HCT116 (cell line): ENCODE measurements at regions not wholly inside any gene's neighbourhood (a gene's known extent, or its start where the extent isn't known, plus 50 kb on each side); places are given as distances from the start of the nearest gene placed in this dataset.

ENCODE experiments used
- ATAC-seq: fragments of 200-7000 bp; cut with Tn5 transposase; 2 replicates; pipeline ENCODE4 v1.9.1; 2020; ENCODE audit warnings: mild to moderate bottlenecking, moderate library complexity
- BruUV-seq: library from RNA; stranded (reverse); fragments of 400-500 nt; replicated peaks from 2 replicates; lab custom pipeline; 2021; lab: Mats Ljungman, UMichigan
- CTCF ChIA-PET: fragments of 300-600 bp; sonication (Branson Sonifier 250); formaldehyde crosslinking; loops from one replicate; lab custom pipeline; 2021; ENCODE audit warnings: antibody characterized with exemption; lab: Charles Lee
- POLR2A ChIA-PET: fragments of 300-600, 350-600 bp; sonication (Branson Sonifier 250); formaldehyde crosslinking; loops from one replicate; lab custom pipeline; 2021; ENCODE audit warnings: antibody characterized with exemption; lab: Charles Lee
- RAD21 ChIA-PET, 2 experiments: fragments of 300-600 bp; sonication (Branson Sonifier 250); formaldehyde crosslinking; loops; one replicate each; lab custom pipeline; 2023; ENCODE audit warnings: low total read pairs in 2 of 2; ENCODE audit not compliant: uncharacterized antibody in 2 of 2, unreplicated experiment in 2 of 2, low non-redundant PET in 1 of 2; lab: Charles Lee
- DNase-seq: peaks from one replicate; pipeline ENCODE4 v3.0.0-alpha.2; 2010; ENCODE audit warnings: low read depth, low spot score
- H2AFZ ChIP-seq: fragments of 200-600 bp; shearing (Covaris generic), sonication (generic); 2 replicates; pipeline ENCODE4 v1.6.1; 2017; ENCODE audit warnings: low read depth, mixed run types, mixed read lengths, antibody characterized with exemption, low read length; ENCODE audit not compliant: poor library complexity, severe bottlenecking
- H3K27ac ChIP-seq: 2 replicates; pipeline ENCODE4 v1.5.1; 2012; ENCODE audit warnings: low read depth, low read length
- H3K27me3 ChIP-seq: fragments of 200-600 bp; sonication (generic); 2 replicates; pipeline ENCODE4 v1.6.1; 2016; ENCODE audit warnings: mixed run types, low read length, mixed read lengths; ENCODE audit not compliant: insufficient read depth
- H3K36me3 ChIP-seq, 2 experiments: fragments of 200-500 bp in 1 of 2; fragments of 200-600 bp in 1 of 2; sonication (Bioruptor generic) in 1 of 2; sonication (generic) in 1 of 2; 2 replicates each; pipeline versions ENCODE4 v1.5.1 to v1.6.1; 2014 to 2016; ENCODE audit warnings: low read length in 2 of 2, inconsistent platforms in 1 of 2, mixed read lengths in 1 of 2, mixed run types in 1 of 2; ENCODE audit not compliant: insufficient read depth in 2 of 2, control insufficient read depth in 1 of 2
- H3K4me1 ChIP-seq, 2 experiments: fragments of 200-600 bp in 1 of 2; sonication (generic) in 1 of 2; 2 replicates each; pipeline versions ENCODE4 v1.5.1 to v1.6.1; 2012 to 2017; ENCODE audit warnings: low read length in 2 of 2, inconsistent platforms in 1 of 2, mild to moderate bottlenecking in 1 of 2, mixed read lengths in 1 of 2, mixed run types in 1 of 2, moderate library complexity in 1 of 2; ENCODE audit not compliant: insufficient read depth in 2 of 2, control insufficient read depth in 1 of 2
- H3K4me2 ChIP-seq: fragments of 200-600 bp; sonication (generic); 2 replicates; pipeline ENCODE4 v1.6.1; 2017; ENCODE audit warnings: mixed run types, low read length, mixed read lengths
- H3K4me3 ChIP-seq, 2 experiments: fragments of 200-600 bp in 1 of 2; sonication (generic) in 1 of 2; replicated peaks in 1 of 2; 2 replicates each; pipeline ENCODE4 v1.5.1; 2011 to 2016; ENCODE audit warnings: low read length in 2 of 2, control low read depth in 1 of 2, low read depth in 1 of 2, mild to moderate bottlenecking in 1 of 2, mixed read lengths in 1 of 2, mixed run types in 1 of 2
- H3K79me2 ChIP-seq: fragments of 200-600 bp; sonication (generic); 2 replicates; pipeline ENCODE4 v1.6.1; 2017; ENCODE audit warnings: mild to moderate bottlenecking, mixed run types, low read length, moderate library complexity, mixed read lengths; ENCODE audit not compliant: insufficient read depth
- H3K9ac ChIP-seq: fragments of 200-600 bp; sonication (generic); 2 replicates; pipeline ENCODE4 v1.6.1; 2016; ENCODE audit warnings: low read length, mixed read lengths
- H3K9me2 ChIP-seq: fragments of 200-600 bp; sonication (generic), shearing (Covaris generic); 2 replicates; pipeline ENCODE4 v1.6.1; 2017; ENCODE audit warnings: mixed run types, mild to moderate bottlenecking, moderate library complexity; ENCODE audit not compliant: insufficient read depth
- H3K9me3 ChIP-seq, 2 experiments: fragments of 200-500 bp in 1 of 2; fragments of 200-600 bp in 1 of 2; sonication (Bioruptor generic) in 1 of 2; sonication (generic) in 1 of 2; 2 replicates each; pipeline ENCODE4 v1.6.1; 2014 to 2017; ENCODE audit warnings: low read length in 2 of 2, mixed read lengths in 2 of 2, inconsistent platforms in 1 of 2, low read depth in 1 of 2, mild to moderate bottlenecking in 1 of 2, mixed run types in 1 of 2, moderate library complexity in 1 of 2; ENCODE audit not compliant: control insufficient read depth in 1 of 2, insufficient read depth in 1 of 2
- H4K20me1 ChIP-seq: fragments of 200-600 bp; sonication (generic), shearing (Covaris generic); 2 replicates; pipeline ENCODE4 v1.6.1; 2017; ENCODE audit warnings: mixed run types, mild to moderate bottlenecking, moderate library complexity; ENCODE audit not compliant: insufficient read depth
- CBX3 ChIP-seq: IDR thresholded peaks from 2 replicates; pipeline ENCODE4 v1.6.1; 2012; ENCODE audit warnings: low read depth
- EGR1 ChIP-seq: IDR thresholded peaks from 2 replicates; pipeline ENCODE4 v1.6.1; 2012; ENCODE audit warnings: low read depth
- EZH2 ChIP-seq: fragments of 200-600 bp; sonication (generic); IDR thresholded peaks from 2 replicates; pipeline ENCODE4 v1.6.1; 2017; ENCODE audit warnings: antibody characterized with exemption, mixed run types
- FOSL1 ChIP-seq: IDR thresholded peaks from 2 replicates; pipeline ENCODE4 v1.6.1; 2012; ENCODE audit warnings: low read depth
- SP1 ChIP-seq: IDR thresholded peaks from 2 replicates; pipeline ENCODE4 v1.6.1; 2012; ENCODE audit warnings: low read depth
- intact Hi-C: fragments of 100-400 bp; cut with micrococcal nuclease; formaldehyde crosslinking; loops from 2 replicates; pipeline ENCODE4 v1.10.0; 2022
- TF ChIP-seq, protein P1 (sequence below): IDR thresholded peaks from 2 replicates; pipeline ENCODE4 v1.6.1; 2011; ENCODE audit warnings: mild to moderate bottlenecking, low read length, moderate library complexity; ENCODE audit not compliant: insufficient replicate concordance; ENCODE audit errors: extremely low read depth

DNA sequence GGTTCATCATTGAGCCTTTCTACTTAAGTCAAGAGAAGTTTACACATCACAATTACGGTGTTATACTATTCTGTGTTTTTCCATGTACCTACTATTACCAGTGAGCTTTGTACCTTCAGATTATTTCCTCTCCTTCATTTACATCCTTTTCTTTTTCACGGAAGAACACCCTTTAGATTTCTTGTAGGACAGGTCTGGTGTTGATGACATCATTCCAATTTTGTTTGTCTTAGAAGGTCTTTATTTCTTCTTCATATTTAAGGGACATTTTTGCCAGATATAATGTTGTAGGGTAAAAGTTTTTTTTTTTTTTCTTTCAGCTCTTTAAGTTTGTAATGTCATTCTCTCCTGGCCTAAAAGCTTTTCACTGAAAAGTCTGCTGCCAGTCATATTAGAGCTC, 637.1 kb upstream of the RIOK2 start:
- DNase-seq = no peak
- H3K9ac ChIP-seq = no peak overlapping the region
- H3K9me2 ChIP-seq = 0 out of 2 replicates have a peak, but pooled peaks cover 3% of the 10 kb centered on the region
- H3K4me2 ChIP-seq = no peak overlapping the region
- H3K79me2 ChIP-seq = no peaks in the 10 kb centered on the region
- no peaks in the 10 kb centered on the region; the same call in 1 of the 2 replicates for H4K20me1 ChIP-seq
- H3K9me3 ChIP-seq = no peaks in the 10 kb centered on the region
- ChIA-PET POLR2A (no interaction called here), RAD21 (no interaction called here), CTCF (no interaction called here)
- no TSS peak for BruUV-seq
- intact Hi-C loops = no loop called here
- H3K36me3 ChIP-seq = no peaks in the 10 kb centered on the region
- no peak overlapping the region for H3K4me3 ChIP-seq
- no peak overlapping the region for H2AFZ ChIP-seq
- ATAC-seq = no peak
- no peak overlapping the region for H3K27ac ChIP-seq
- H3K4me1 ChIP-seq = no peaks in the 10 kb centered on the region
- TF ChIP-seq EGR1 (no peak), SP1 (no peak), FOSL1 (no peak)
- no peaks in the 10 kb centered on the region for H3K27me3 ChIP-seq

DNA sequence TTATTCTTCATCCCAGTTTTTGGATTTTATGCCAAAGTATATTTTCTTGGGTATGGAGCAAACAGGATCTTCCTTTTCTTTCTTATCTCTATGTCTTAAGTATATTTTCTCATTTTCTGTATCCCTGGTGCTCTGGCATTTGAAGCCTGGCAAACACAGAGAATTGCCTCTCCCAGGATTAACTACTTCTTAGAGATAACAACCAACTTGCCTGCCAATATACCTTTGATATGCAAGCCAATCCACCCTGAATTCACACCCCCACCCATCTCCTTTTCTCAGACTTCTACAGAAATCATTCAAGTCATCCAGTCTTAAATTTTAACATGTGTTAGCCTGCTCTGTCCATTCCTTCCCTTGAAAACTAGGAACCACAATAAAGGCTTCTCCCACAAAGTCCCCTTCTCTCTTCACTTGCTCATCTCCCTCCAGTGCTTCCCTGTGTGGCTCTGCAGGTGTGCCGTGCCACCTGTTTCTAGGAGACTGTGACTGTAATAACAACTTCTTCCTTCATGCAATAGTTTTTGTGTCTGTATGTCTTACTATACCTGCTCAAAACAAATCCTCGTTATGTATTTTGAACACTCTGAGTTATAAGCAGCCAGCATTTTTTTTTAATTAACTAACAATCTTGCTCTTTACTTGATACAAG, 649.7 kb upstream of the RIOK2 start:
- H3K79me2 ChIP-seq = no peaks in the 10 kb centered on the region
- DNase-seq = no peak
- no peak for ATAC-seq
- CTCF ChIA-PET = no interaction called here
- H3K9me3 ChIP-seq = no peaks in the 10 kb centered on the region
- H4K20me1 ChIP-seq = no peaks in the 10 kb centered on the region
- TF ChIP-seq, protein P1, sequence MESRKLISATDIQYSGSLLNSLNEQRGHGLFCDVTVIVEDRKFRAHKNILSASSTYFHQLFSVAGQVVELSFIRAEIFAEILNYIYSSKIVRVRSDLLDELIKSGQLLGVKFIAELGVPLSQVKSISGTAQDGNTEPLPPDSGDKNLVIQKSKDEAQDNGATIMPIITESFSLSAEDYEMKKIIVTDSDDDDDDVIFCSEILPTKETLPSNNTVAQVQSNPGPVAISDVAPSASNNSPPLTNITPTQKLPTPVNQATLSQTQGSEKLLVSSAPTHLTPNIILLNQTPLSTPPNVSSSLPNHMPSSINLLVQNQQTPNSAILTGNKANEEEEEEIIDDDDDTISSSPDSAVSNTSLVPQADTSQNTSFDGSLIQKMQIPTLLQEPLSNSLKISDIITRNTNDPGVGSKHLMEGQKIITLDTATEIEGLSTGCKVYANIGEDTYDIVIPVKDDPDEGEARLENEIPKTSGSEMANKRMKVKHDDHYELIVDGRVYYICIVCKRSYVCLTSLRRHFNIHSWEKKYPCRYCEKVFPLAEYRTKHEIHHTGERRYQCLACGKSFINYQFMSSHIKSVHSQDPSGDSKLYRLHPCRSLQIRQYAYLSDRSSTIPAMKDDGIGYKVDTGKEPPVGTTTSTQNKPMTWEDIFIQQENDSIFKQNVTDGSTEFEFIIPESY = no peak
- no peak for TF ChIP-seq CBX3
- no peak for TF ChIP-seq EGR1
- no peak for TF ChIP-seq EZH2
- TF ChIP-seq, all 23 proteins: peak for 0
- BruUV-seq = no TSS peak
- Histone ChIP-seq H3K4me1 (no peaks in the 10 kb centered on the region; a peak in 1 of 4 replicates), H2AFZ (no peak overlapping the region), H3K27ac (no peak overlapping the region), H3K9me2 (no peaks in the 10 kb centered on the region), H3K4me2 (no peak overlapping the region), H3K36me3 (no peaks in the 10 kb centered on the region), H3K9ac (no peak overlapping the region), H3K27me3 (no peaks in the 10 kb centered on the region), H3K4me3 (no peak overlapping the region)
- intact Hi-C loops = no loop called here
- ChIA-PET POLR2A (no interaction called here), RAD21 (no interaction called here)
